NOMO-1 treated with DMSO at 0.1 percent for 48 hours (cell line): ENCODE measurements at regions not wholly inside any gene's neighbourhood (a gene's known extent, or its start where the extent isn't known, plus 50 kb on each side); places are given as distances from the start of the nearest gene placed in this dataset.
"Not testable (repeated sequence)": the region's sequence is repeated elsewhere in the genome, so short reads cannot be mapped to it uniquely, and the experiment has no call there.

ENCODE experiments used
- DNase-seq: peaks from one replicate; lab custom pipeline; 2025; ENCODE audit not compliant: unreplicated experiment; lab: John Stamatoyannopoulos, UW

DNA sequence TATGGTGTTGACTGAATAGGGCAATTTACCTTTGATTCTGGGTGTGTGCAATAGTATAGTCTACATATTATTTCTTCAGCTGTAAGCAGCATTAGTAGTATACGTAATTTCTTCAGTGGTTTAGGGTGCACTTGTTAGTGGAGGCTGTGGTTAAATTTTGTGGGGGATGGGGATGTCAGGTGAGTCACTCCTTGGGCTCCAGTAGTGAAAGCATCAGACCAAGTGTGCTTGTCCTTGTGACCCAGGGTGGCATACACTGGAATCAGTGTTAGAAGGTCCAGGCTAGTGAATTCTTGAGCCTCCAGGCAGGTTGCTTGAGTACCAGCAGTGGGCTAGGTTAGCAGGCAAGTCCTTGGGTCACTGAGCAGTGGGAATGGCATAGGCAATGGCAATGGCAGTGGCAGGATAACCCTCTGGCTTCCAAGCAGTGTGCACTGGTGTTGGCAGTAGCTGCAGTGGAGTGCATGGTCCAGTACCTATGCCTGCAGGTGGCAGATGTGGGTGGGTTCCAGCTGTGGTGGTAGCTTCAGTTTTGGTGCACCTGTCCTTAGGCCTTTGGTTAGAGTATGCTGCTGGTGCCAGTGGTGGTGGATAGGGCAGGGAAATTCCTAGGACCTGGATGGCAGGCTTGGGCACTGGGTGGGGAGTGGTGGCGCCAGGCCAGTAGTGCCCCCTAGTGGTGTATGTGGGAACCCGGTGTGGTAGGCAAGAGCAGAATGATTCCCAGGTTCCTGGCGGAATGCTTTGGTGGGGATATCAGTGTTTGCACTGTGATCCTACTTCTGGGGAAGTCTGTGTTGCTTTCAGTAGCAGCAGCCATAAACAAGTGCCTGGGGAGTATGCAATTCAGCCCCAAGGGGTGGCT lies 531.0 kb downstream of the SMARCA1 start:
- DNase-seq, result no peak

DNA sequence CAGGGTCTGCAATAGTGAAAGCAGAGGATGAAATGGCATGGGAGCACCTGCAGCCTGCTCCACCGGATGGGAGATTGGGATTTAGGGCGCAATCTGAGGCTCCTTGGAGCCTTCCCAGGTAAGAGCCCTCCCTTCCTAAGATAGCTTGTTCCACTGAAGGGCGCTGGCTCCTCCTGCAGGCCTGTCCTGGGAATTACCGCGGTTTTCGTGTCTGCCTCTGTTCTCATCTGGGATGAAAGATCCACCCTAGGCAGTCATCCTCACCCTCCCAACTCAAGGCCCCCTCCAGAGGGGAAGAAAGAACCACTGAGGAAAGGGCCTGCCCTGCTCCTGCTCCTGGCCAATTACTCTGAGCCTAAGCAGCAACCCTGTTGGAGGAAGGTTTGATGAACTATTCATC lies 547.5 kb downstream of the SMARCA1 start:
- DNase-seq, result no peak

GRCh38 chrX:128973033-128973432 lies 550.3 kb downstream of the SMARCA1 start:
- DNase-seq, result no peak

GRCh38 chrX:128961290-128961689 lies 562.0 kb downstream of the SMARCA1 start:
- DNase-seq, result no peak

DNA sequence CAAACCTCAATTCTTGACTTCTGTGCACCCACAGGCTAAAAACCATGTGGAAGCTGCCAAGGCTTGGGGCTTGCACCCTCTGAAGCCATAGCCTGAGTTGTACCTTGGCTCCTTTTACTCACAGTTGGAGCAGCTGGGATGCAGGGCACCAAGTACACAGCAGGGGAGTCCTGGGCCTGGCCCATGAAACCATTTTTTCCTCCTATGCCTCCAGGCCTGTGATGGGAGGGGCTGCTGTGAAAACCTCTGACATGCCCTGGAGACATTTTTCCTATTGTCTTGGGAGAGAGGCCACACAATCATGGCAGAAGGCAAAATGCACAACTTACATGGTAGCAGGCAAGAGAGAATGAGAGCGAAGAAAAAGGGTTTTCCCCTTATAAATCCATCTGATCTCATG lies 568.6 kb downstream of the SMARCA1 start:
- DNase-seq, result not testable (repeated sequence)

DNA sequence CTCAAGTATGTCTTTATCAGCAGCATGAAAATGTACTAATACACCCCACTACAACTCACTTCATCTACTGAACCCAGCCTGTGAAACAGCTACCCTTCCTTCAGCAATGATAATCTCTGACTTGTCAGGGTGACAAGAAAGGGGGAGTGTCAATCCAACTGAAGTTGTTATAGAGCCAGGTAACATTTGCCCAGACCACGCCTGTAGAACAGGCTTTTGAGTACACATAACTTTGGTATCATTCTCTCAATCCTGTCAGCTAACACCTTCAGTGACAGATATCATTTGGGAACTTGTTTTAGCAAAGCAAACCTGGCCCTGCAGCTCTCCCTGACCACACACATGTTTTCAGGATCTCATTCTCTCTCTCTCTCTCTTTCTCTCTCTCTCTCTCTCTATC lies 592.2 kb downstream of the SMARCA1 start:
- DNase-seq, result no peak

- no peak for DNase-seq
Observed at GRCh38 chrX:128929271-128930057, 593.8 kb downstream of the SMARCA1 start.

GRCh38 chrX:128928636-128929035 lies 594.7 kb downstream of the SMARCA1 start:
- DNase-seq, result no peak

GRCh38 chrX:128927363-128927762 lies 595.9 kb downstream of the SMARCA1 start:
- no peak for DNase-seq

- no peak for DNase-seq
Observed at GRCh38 chrX:128906753-128907152, 616.5 kb downstream of the SMARCA1 start.

DNA sequence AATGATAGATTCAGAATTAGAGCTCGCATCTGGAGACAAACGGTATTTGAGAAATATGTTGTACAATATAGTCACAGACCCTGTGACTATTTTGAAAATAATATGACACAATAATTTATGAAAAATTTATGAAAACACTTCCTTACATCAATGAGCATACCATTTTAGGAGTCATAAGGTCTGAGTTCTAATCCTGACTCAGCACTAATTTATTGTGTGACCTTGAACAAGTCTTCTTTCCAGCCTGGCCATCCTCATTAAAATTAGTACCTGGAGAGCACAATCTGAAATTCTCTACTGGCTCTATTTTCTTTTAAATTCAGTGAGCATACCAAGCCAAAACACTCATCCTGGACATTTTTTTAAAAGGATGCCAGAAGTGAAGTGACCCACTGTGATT lies 622.3 kb downstream of the SMARCA1 start:
- DNase-seq, result no peak

GRCh38 chrX:128897621-128898020 lies 625.7 kb downstream of the SMARCA1 start:
- DNase-seq, result no peak

GRCh38 chrX:128891554-128891953 lies 631.7 kb downstream of the SMARCA1 start:
- peak; percentile 8 for DNase-seq

GRCh38 chrX:128884430-128884829 lies 638.9 kb downstream of the SMARCA1 start:
- DNase-seq, result no peak

GRCh38 chrX:128883650-128884049 lies 639.6 kb downstream of the SMARCA1 start:
- no peak for DNase-seq

- no peak for DNase-seq
Observed at GRCh38 chrX:128870361-128870760, 652.9 kb downstream of the SMARCA1 start.

- no peak for DNase-seq
Observed at GRCh38 chrX:128862557-128862956, 660.7 kb downstream of the SMARCA1 start.

DNA sequence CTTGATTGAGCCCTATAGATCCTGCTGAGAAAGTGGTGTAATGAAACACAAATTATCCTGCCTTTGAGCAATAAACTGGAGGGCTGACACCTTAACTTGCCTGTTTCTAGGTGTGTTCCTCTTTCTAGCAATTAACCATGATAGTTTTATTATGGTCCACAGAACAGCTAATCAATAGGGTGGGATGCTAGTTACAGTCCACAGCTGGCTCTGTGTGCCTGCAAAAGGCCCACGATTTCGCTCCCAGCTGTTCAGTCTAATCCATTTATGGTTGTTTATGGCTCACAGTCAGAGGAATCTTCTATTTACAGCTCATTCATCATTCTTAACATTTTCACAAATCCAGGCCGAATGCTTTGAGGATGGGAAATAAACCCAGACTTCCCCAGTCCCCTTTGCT lies 674.9 kb downstream of the SMARCA1 start:
- DNase-seq, result no peak

- no peak for DNase-seq
Observed at GRCh38 chrX:128846385-128846784, 676.9 kb downstream of the SMARCA1 start.

- no peak for DNase-seq
Observed at GRCh38 chrX:128818690-128819089, 704.6 kb downstream of the SMARCA1 start.

- no peak for DNase-seq
Observed at GRCh38 chrX:128816919-128817318, 706.4 kb downstream of the SMARCA1 start.

DNA sequence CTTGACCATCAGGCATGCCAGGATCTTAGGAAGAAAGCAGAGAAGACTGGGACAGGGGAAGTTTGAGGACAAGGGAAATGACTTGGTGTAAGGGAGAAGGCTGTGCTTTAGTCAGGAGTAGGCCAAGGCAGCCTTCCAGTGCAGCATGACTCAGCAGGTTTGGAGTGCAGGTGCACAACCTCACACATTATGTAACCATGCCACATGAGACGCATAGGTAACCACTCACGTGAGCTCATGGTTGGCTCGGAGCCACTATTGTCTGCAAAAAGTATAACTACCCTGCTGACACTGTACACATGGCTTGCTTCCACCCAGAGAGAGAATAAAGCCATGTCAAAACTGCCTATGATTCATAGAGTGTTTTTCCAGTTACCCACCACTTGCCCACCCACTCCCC lies 715.9 kb downstream of the SMARCA1 start:
- no peak for DNase-seq
